Tibial nerve (tissue), 4 donors: ENCODE measurements at regions not wholly inside any gene's neighbourhood (a gene's known extent, or its start where the extent isn't known, plus 50 kb on each side); places are given as distances from the start of the nearest gene placed in this dataset.
A peak's percentile ranks its signal among the peaks of the same experiment; 100 is the strongest.

Source experiments
- DNase-seq, 2 donors: peaks; one replicate each; pipeline ENCODE4 v3.0.0-alpha.2; 2019; ENCODE audit warnings: low spot score in 2 of 2
- H3K27ac ChIP-seq, 4 donors: fragments of 200-600 bp; sonication (generic) in 3 of 4; one replicate each; pipeline ENCODE4 v1.5.1; 2017 to 2019; ENCODE audit warnings: mild to moderate bottlenecking in 1 of 4
- H3K27me3 ChIP-seq, 2 donors: fragments of 200-600 bp; sonication (generic) in 1 of 2; one replicate each; pipeline versions ENCODE4 v1.5.1 to v1.6.0; 2017 to 2019
- H3K36me3 ChIP-seq, 3 donors: fragments of 200-600 bp; sonication (generic); one replicate each; pipeline ENCODE4 v1.5.1; 2018 to 2019
- H3K4me1 ChIP-seq, 4 donors: fragments of 200-600 bp; sonication (generic) in 3 of 4; one replicate each; pipeline ENCODE4 v1.5.1; 2017 to 2019
- H3K4me3 ChIP-seq, 4 donors: fragments of 200-600 bp; sonication (generic) in 3 of 4; one replicate each; pipeline ENCODE4 v1.5.1; 2017 to 2019; ENCODE audit warnings: mild to moderate bottlenecking in 1 of 4, moderate library complexity in 1 of 4
- H3K9me3 ChIP-seq, 4 donors: fragments of 200-600 bp; sonication (generic) in 3 of 4; one replicate each; pipeline ENCODE4 v1.5.1; 2017 to 2019
- EP300 ChIP-seq, 2 donors: sonication (generic); formaldehyde crosslinking; IDR thresholded peaks; one replicate each; pipeline ENCODE4 v1.6.1; 2017; ENCODE audit warnings: antibody characterized with exemption in 2 of 2, mild to moderate bottlenecking in 1 of 2
- POLR2A ChIP-seq, 2 donors: fragments of 450-650 bp; IDR thresholded peaks; one replicate each; pipeline ENCODE4 v1.6.1; 2017; ENCODE audit warnings: antibody characterized with exemption in 2 of 2, mild to moderate bottlenecking in 2 of 2, moderate library complexity in 2 of 2
- WGBS, 2 donors: methylation state at CpG; one replicate each; pipeline ENCODE4 v1.1.5; 2018; 5-methylcytosine and 5-hydroxymethylcytosine counted together
- TF ChIP-seq, protein P1 (sequence below), 5 experiments: fragments of 200-600 bp in 3 of 5; fragments of 450-650 bp in 2 of 5; sonication (generic) in 3 of 5; IDR thresholded peaks; one replicate each; pipeline ENCODE4 v1.5.1; 2016 to 2019; ENCODE audit warnings: antibody characterized with exemption in 5 of 5, mild to moderate bottlenecking in 3 of 5, moderate library complexity in 2 of 5

DNA sequence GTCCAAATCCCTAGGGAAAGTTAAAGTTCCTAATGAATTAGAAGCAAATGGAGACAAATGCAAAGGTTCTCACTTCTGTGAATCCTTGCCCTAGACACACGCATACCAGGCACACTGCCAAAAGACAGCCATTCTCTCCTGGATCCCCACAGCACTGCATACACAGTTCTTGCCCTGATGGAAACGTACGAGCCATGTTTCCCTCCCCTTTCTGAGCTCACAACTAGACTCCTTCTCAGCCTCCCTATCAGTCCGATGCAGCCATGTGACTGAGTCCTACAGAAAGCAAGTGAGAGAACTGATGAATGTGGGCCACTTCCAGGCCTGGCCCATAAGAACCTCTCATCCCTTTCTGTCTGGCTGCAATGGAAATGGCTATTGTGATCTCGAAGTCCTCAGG lies 92.0 kb downstream of the ZNF608 start:
- Histone ChIP-seq H3K4me1 (peaks cover 0 to 66% (median 41%) of the 10 kb centered on the region in 4 donors), H3K27ac (no peak overlapping the region)
- WGBS, 2 donors, result 71 to 72% methylated on average over 5 of the region's 5 CpGs

DNA sequence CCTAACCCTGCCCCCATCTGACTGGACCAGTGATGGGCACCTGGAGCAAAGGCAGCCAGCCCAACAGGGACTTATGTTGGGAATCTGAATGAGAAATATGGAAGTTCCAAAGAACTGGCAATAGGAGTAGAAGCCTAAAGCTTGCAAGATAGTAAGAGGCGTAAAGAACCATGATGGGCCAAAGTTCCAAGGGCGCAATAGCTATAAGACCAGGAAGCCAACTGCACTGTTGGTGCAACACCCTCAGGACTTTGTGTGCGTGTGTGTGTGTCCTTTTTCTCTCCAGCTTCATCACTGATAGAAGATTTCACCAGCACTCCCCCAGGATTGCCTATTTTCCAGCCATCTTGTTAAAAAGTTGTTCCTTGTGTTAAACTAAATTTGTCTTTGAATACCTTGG lies 92.8 kb downstream of the ZNF608 start:
- no peak overlapping the region for H3K4me3 ChIP-seq
- H3K4me1 ChIP-seq, result peaks cover 0 to 66% (median 37%) of the 10 kb centered on the region in 4 donors
- TF ChIP-seq, protein P1, sequence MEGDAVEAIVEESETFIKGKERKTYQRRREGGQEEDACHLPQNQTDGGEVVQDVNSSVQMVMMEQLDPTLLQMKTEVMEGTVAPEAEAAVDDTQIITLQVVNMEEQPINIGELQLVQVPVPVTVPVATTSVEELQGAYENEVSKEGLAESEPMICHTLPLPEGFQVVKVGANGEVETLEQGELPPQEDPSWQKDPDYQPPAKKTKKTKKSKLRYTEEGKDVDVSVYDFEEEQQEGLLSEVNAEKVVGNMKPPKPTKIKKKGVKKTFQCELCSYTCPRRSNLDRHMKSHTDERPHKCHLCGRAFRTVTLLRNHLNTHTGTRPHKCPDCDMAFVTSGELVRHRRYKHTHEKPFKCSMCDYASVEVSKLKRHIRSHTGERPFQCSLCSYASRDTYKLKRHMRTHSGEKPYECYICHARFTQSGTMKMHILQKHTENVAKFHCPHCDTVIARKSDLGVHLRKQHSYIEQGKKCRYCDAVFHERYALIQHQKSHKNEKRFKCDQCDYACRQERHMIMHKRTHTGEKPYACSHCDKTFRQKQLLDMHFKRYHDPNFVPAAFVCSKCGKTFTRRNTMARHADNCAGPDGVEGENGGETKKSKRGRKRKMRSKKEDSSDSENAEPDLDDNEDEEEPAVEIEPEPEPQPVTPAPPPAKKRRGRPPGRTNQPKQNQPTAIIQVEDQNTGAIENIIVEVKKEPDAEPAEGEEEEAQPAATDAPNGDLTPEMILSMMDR (IDR thresholded peaks at IDR 0.05), result no peak
- TF ChIP-seq POLR2A (IDR thresholded peaks at IDR 0.05) (no peak), EP300 (IDR thresholded peaks at IDR 0.05) (no peak)
- H3K9me3 ChIP-seq, result no peaks in the 10 kb centered on the region
- peak overlapping the region in 1 of 4 donors; percentile 45 for H3K27ac ChIP-seq
- H3K36me3 ChIP-seq, result peaks cover 0 to 3% (median 0%) of the 10 kb centered on the region in 3 donors
- 78 to 82% methylated on average over 3 of the region's 3 CpGs for WGBS, 2 donors
- no peak for DNase-seq
- H3K27me3 ChIP-seq, result no peaks in the 10 kb centered on the region

More for the DNA sequence above, 92.0 kb downstream of the ZNF608 start:
- Histone ChIP-seq H3K36me3 (no peaks in the 10 kb centered on the region), H3K27me3 (no peaks in the 10 kb centered on the region), H3K4me3 (no peak overlapping the region), H3K9me3 (no peaks in the 10 kb centered on the region)
- no peak for DNase-seq
- TF ChIP-seq POLR2A (IDR thresholded peaks at IDR 0.05) (no peak), EP300 (IDR thresholded peaks at IDR 0.05) (no peak)
- TF ChIP-seq, protein P1 (IDR thresholded peaks at IDR 0.05), result no peak

DNA sequence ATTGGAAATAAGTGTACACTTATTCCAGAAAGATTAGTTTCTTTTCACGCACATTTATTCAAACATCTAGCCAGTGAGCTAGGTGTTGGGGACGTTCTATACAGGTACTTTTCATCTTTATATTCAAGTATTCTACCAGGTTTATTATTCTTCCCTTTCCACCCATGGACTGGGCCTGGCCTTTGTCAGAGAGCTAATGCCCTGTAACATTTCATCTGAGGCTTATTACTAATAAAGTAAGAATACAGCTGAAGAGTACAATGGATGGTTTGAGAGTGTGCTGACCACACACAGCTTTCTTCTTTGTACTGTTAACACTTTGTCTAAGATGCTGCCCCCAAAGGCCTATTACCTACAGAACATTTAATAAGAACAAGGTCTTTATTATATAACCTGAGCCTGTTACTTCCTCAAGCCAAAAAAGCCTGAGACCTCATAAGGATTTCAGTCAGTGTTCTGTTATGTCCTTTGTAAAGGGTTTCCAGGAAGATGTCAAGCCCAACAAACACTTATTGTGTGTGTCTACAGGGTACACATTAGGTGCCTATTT lies 93.5 kb downstream of the ZNF608 start:
- no peak for DNase-seq
- Histone ChIP-seq H3K27me3 (no peaks in the 10 kb centered on the region), H3K27ac (peak overlapping the region in 2 of 4 donors; percentile 45 to 83), H3K36me3 (peaks cover 0 to 10% (median 0%) of the 10 kb centered on the region in 3 donors), H3K9me3 (no peaks in the 10 kb centered on the region), H3K4me1 (peaks cover 0 to 67% (median 37%) of the 10 kb centered on the region in 4 donors), H3K4me3 (no peak overlapping the region)
- TF ChIP-seq EP300 (IDR thresholded peaks at IDR 0.05) (no peak), POLR2A (IDR thresholded peaks at IDR 0.05) (no peak)
- TF ChIP-seq, protein P1 (IDR thresholded peaks at IDR 0.05), result no peak
- 81 to 88% methylated on average over 2 of the region's 2 CpGs for WGBS, 2 donors

DNA sequence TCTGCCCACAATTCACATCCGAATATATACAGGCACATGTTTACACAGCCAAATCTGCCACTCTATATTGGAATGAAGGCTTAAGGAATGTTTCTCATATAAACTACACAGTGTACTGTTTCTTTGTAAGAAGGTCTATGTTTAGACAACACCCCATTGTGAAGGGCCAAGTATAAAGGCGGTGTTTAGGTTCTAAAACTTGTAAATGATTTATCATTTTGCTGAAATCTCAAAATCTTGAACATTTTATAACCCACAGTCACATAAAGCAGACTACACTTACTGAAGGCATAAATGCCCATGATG lies 94.0 kb downstream of the ZNF608 start:
- Histone ChIP-seq H3K9me3 (no peaks in the 10 kb centered on the region), H3K4me1 (peaks cover 0 to 66% (median 37%) of the 10 kb centered on the region in 4 donors), H3K4me3 (peak overlapping the region in 1 of 4 donors; percentile 55), H3K36me3 (peaks cover 0 to 15% (median 0%) of the 10 kb centered on the region in 3 donors), H3K27ac (peak overlapping the region in 2 of 4 donors; percentile 72 to 83), H3K27me3 (no peaks in the 10 kb centered on the region)
- 49 to 56% methylated on average over 2 of the region's 2 CpGs for WGBS, 2 donors
- no peak for DNase-seq
- TF ChIP-seq POLR2A (IDR thresholded peaks at IDR 0.05) (no peak), EP300 (IDR thresholded peaks at IDR 0.05) (no peak)
- TF ChIP-seq, protein P1 (IDR thresholded peaks at IDR 0.05), result no peak

DNA sequence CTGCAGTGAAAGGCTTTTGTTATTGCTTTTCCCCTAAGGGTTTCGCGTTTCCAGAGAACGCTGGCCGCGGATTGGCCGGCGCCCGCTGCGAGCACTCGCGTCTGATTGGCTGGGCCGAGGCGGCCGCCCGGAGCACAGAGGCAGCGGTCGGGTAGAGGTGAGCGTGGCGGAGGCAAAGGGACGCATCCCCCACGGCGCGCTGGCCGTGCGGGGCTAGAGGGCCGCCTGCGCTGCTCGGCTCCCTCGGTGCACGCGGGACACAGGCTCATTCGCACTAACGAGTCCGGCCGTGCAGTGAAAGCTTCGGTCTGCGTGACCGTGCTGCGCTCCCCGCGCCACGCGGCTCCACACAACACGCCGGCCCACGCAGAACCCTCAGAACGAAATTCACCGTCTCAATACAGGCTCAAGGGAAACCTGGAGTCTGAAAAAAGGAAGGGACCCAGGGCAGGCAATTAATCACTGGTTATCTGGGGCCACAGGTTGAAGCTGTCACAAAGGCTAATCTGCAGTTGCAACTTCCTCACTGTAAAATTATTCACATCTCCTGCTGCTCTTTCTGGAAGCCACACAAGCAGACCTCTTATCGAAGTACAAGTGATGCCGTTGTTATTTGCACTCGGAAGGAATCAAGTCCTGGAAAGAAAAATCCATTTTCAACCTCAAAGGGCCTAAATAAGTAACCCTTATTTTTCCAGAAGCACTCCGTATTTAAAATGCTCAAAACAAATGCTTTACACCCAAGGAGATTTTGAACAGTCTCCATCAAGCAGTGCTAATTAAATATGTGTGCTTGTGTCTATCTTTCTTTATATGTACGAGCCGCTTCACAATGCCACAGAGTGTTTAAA lies 94.6 kb downstream of the ZNF608 start:
- WGBS, 2 donors, result 3% methylated on average over 42 to 47 of the region's 54 CpGs
- H3K36me3 ChIP-seq, result peaks cover 0 to 19% (median 0%) of the 10 kb centered on the region in 3 donors
- no peaks in the 10 kb centered on the region for H3K9me3 ChIP-seq
- peak overlapping the region; percentile 49 to 83 (median 74) for H3K27ac ChIP-seq
- TF ChIP-seq EP300 (IDR thresholded peaks at IDR 0.05), result peak; percentile 5 to 73
- TF ChIP-seq, protein P1 (IDR thresholded peaks at IDR 0.05), result no peak
- TF ChIP-seq POLR2A (IDR thresholded peaks at IDR 0.05), result peak in 1 of 2 donors; percentile 65
- peak overlapping the region; percentile 36 to 65 (median 48) for H3K4me3 ChIP-seq
- DNase-seq, result peak; percentile 50 to 52
- no peaks in the 10 kb centered on the region for H3K27me3 ChIP-seq
- peaks cover 0 to 66% (median 37%) of the 10 kb centered on the region in 4 donors for H3K4me1 ChIP-seq
